ENCODE measurements at regions not wholly inside any gene's neighbourhood (a gene's known extent, or its start where the extent isn't known, plus 50 kb on each side); places are given as distances from the start of the nearest gene placed in this dataset.

DNA sequence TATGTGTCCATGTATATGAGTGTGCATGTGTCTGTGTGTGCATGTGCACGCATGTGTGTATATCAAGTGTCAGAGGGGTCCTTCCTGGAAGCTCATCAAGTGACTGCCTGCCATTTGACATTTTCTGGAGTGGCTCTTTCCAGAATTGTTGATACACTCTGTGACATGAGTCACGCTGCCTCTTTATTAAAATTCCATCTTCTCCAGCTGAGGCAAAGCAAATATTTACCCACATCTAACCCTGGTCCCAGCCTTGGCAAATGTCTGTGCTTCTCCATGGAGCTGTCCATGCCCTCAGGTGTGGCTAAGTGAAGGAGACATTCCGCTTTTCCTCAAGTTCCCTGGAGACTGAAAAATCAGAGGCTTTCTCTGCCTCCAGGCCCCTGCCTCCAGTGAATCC lies 88.2 kb upstream of the MBNL2 start (continued):
- TF ChIP-seq TFAP4 (IDR thresholded peaks at IDR 0.05; ENCODE audit: borderline replicate concordance, low read depth) (peak; percentile 87; the same call in 1 of the 2 replicates), ZNF619 (CRISPR knock-in tag; IDR thresholded peaks at IDR 0.05) (no peak), CBX1 (IDR thresholded peaks at IDR 0.05; ENCODE audit: low read depth) (no peak), PBX2 (CRISPR knock-in tag; IDR thresholded peaks at IDR 0.05) (no peak), HMG20A (CRISPR knock-in tag; IDR thresholded peaks at IDR 0.05; ENCODE audit: borderline replicate concordance) (peak; percentile 17; the same call in 1 of the 2 replicates), ZBTB26 (CRISPR knock-in tag; IDR thresholded peaks at IDR 0.05; ENCODE audit: borderline replicate concordance) (peak; percentile 98)
- TF ChIP-seq, protein P1, sequence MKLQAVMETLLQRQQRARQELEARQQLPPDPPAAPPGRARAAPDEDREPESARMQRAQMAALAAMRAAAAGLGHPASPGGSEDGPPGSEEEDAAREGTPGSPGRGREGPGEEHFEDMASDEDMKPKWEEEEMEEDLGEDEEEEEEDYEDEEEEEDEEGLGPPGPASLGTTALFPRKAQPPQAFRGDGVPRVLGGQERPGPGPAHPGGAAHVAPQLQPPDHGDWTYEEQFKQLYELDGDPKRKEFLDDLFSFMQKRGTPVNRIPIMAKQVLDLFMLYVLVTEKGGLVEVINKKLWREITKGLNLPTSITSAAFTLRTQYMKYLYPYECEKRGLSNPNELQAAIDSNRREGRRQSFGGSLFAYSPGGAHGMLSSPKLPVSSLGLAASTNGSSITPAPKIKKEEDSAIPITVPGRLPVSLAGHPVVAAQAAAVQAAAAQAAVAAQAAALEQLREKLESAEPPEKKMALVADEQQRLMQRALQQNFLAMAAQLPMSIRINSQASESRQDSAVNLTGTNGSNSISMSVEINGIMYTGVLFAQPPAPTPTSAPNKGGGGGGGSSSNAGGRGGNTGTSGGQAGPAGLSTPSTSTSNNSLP (IDR thresholded peaks at IDR 0.05; ENCODE audit: low read depth, low read length), result peak; percentile 24; the same call in 1 of the 2 replicates

- 55% methylated on average over 11 of the region's 11 CpGs for WGBS (ENCODE audit: low lambda C conversion rate)
- no peak for DNase-seq (ENCODE audit: low spot score)
- peak overlapping the region; percentile 16; the same call in 1 of the 2 replicates for H3K4me2 ChIP-seq (ENCODE audit: low read depth, low read length)
- peaks cover 31% of the 10 kb centered on the region for H3K4me1 ChIP-seq (ENCODE audit: insufficient read depth, low read length)
- ATAC-seq, result peak; percentile 47; the same call in 2 of the 3 replicates
- no peak for FAIRE-seq
- no peaks in the 10 kb centered on the region for H3K79me2 ChIP-seq (ENCODE audit: insufficient read depth, low read length)
- no peak overlapping the region for H3K4me3 ChIP-seq (replicated peaks in 1 of 3; ENCODE audit: insufficient read depth in 1 of 3, low read depth in 2 of 3, low read length in 3 of 3)
- H4K20me1 ChIP-seq (ENCODE audit: insufficient read depth, low read length), result no peaks in the 10 kb centered on the region
- TF ChIP-seq HIVEP1 (CRISPR knock-in tag; IDR thresholded peaks at IDR 0.05), result no peak
- TF ChIP-seq RARA (CRISPR knock-in tag; IDR thresholded peaks at IDR 0.05), result 0 out of 2 replicates have a peak, but pooled peaks have one; percentile 11
- POLR2A ChIA-PET, result no interaction called here
- H2AFZ ChIP-seq (ENCODE audit: low read length), result no peak overlapping the region
- BruUV-seq (replicated peaks), result no TSS peak
- H3K9me3 ChIP-seq (ENCODE audit: low read length), result no peaks in the 10 kb centered on the region
- intact Hi-C loops (cut with micrococcal nuclease; ENCODE audit: unreplicated experiment) (no loop called here), in situ Hi-C loops (cut with HindIII; ENCODE audit: extremely low pct_ligation_motif_present, low pct_unique_long_range_greater_than_20kb) (no loop called here)
- no peak overlapping the region for H3K9ac ChIP-seq (ENCODE audit: insufficient read depth, low read depth, low read length)
- CTCF ChIA-PET (ENCODE audit: low intra/inter-chr PET ratio, low total read pairs), result no interaction called here
- H3K27ac ChIP-seq (ENCODE audit: extremely low read length, insufficient read depth, low read length), result no peak overlapping the region
- H3K27me3 ChIP-seq (ENCODE audit: control insufficient read depth in 1 of 2, insufficient read depth in 2 of 2, low read length in 2 of 2), result no peaks in the 10 kb centered on the region
- H3K36me3 ChIP-seq (replicated peaks in 1 of 2; ENCODE audit: control insufficient read depth in 1 of 2, insufficient read depth in 2 of 2, low read length in 2 of 2), result no peaks in the 10 kb centered on the region
Observed at GRCh38 chr13:97134364-97135095, 87.6 kb upstream of the MBNL2 start.
